NCI-H2196 treated with DMSO at 0.1 percent for 48 hours (cell line): ENCODE measurements at regions not wholly inside any gene's neighbourhood (a gene's known extent, or its start where the extent isn't known, plus 50 kb on each side); places are given as distances from the start of the nearest gene placed in this dataset.
"Not testable (repeated sequence)": the region's sequence is repeated elsewhere in the genome, so short reads cannot be mapped to it uniquely, and the experiment has no call there.

Experiments used
- DNase-seq: peaks from one replicate; lab custom pipeline; 2025; ENCODE audit not compliant: unreplicated experiment; lab: John Stamatoyannopoulos, UW

DNA sequence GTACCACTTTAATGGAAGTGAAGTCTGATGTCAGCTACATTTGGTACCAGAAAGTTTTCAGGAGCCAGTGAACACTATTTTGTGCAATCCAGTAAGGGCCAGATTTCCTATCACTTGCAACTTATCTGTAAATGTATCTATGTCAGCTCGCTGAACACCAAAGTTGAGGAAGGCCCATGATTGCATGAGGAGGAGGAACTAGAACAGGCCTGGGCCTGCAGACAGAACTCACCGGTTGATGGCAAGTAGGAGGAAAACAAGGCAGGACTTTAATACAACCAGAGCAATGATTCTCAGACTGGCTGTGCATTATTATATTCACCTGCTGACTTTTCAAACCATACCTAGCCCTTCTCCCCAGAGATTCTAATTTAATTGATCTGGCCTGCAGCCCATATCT is 540.2 kb downstream of the CETN3 start:
- no peak for DNase-seq

- no peak for DNase-seq
Measured at GRCh38 chr5:89866410-89866809, 543.1 kb downstream of the CETN3 start.

GRCh38 chr5:89864941-89865340 is 544.6 kb downstream of the CETN3 start:
- no peak for DNase-seq

GRCh38 chr5:89857790-89858189 is 551.8 kb downstream of the CETN3 start:
- no peak for DNase-seq

DNA sequence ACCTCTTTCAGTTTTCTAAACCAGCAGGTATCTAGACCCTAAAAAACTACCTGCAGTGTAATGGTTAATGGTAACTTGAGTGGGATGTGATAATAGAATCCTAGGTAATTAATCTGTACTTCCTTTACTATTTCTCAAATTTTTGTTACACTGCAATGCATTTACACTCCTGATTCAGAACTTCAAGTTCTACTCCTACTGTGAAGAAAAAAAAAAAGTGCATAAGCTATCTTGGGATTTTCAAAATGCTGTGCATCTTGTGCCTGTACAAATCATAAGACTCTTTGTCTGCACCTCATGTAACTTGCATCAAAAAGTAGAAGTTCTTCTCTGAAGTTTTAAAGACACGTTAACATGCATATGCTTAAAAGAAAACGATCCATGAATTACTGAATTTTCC is 554.1 kb downstream of the CETN3 start:
- no peak for DNase-seq

- DNase-seq, result no peak
Measured at GRCh38 chr5:89851911-89852310, 557.6 kb downstream of the CETN3 start.

GRCh38 chr5:89850513-89850865 is 559.1 kb downstream of the CETN3 start:
- DNase-seq, result no peak

- no peak for DNase-seq
Measured at GRCh38 chr5:89849830-89850512, 559.6 kb downstream of the CETN3 start.

DNA sequence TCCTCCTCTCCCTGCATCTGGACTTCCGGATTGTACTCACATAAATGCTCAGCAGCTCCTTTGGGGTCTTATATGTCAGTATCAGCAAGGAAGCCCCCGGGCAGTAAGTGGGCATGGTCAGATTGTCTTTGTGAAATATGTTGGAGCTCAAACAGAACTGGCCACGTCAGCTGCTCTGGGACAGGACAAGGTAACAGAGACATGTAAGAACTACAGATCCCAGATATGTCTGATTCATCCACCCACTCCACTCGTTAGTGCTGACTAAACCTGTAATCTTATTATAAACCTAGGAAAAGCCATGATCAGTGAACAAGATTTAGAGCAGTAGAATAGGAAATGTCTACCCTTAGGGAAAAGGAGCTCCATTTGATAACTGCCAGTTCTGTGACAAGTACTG is 561.8 kb downstream of the CETN3 start:
- DNase-seq, result no peak

DNA sequence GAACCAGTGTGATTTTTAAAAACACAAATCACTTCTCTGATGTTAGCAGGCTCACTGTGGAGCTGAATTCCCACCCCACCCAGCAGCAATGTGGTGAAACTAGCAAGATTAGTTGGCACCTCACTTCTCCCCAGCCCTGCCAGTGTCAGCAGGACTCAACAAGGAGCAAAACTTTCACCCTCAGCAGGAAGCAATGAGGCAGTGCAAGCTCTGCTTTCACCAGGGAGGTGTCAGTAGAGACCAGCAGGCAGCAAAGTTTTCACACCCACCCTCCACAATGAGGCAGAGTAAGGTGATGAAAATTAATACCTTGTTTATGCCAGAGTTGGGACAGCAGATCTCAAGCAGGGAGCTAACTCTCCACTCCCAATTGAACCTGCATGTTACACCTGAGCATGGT is 565.0 kb downstream of the CETN3 start:
- no peak for DNase-seq

DNA sequence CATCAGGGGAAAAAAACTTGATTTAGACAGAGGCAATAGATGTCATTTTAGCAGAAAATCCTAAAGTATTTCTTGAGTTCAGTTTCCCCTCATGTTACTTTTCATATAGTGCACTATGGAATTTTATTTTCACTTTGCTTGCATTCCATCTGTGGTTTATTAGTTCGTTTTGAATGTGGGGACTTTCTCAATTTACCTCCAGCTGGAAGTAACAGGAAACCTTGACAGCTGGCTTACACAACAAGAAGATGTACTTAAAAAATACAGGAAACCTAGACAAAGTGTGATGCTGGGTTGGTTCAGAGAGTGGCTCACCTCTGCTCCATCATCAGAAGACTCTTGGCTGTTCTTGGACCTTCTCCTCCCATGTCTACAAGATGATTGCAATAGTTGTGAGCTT is 567.0 kb downstream of the CETN3 start:
- DNase-seq, result no peak

DNA sequence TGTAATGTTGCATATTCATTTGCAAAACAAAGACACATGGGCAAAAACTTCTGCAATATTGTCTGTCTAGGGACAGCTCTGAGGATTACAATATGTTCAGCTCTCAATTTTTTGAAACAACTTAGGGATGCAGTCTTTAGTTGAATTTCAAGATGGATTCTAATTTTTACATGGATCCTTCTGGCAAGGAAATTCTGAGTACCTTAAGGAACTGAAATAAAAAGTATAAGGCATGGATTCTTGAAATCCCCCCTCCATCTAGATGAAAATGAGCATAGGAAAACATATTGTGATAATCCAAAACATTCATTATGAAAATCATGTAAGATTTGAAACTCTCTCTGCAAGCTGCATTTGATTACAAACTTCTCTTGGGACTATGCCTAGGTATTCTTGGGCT is 568.6 kb downstream of the CETN3 start:
- no peak for DNase-seq

DNA sequence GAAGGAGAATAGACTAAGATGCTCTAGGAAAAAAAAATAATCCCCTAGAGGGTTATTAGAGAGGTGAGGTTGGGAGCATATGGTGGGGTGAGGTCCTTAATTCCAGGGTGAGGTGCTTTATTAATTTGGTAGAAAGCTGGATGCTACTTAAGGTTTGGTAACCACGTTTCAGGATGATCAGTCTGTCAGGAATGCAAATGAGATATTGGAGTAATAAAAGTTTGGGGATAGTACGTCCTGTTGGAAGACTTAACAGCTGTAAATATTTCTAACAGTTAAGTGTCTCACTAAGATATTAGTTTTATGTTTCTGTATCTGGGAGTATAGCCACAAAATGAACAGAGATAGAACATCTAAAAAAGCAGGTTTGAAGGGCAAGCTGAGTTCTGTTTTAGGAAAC is 578.9 kb downstream of the CETN3 start:
- no peak for DNase-seq

GRCh38 chr5:89827960-89828359 is 581.6 kb downstream of the CETN3 start:
- no peak for DNase-seq

DNA sequence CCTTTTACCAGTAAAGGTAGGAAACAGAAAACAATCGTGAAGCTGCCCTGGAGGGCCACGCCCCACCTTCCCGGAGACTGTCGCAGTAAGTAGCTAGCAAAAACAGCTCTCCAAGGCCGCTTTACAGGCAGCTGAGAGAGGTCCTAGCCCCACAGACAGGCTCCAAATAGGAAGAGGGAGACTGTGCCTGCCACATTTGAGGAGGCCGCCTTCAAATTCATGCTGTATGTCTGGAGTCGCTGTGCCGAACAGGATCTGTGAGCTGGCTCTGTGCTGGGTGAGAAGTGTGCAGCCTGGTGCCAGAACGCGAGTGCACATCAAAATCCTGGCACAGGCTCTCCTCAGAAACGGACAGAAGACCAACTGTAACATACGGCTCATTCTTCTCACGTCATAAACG is 582.2 kb downstream of the CETN3 start:
- no peak for DNase-seq

DNA sequence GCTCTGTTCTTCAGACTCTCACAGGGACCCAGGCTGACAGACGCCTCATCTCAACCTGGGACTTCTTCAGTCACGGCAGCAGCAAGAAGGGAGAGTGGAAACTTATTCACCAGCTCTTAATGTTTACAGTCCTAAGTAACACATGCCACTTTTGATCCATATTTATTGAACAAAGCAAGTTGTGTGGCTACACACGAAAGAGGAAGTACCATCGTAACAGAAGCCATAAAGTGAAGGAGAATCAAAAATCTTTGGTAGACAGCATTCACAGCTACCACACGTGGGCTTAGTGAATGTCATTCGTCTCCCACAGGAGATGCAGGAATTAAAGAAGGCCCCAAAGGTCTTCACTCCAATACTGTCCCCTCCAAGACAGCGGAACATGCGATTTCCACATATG is 582.6 kb downstream of the CETN3 start:
- DNase-seq, result no peak

GRCh38 chr5:89823046-89823445 is 586.5 kb downstream of the CETN3 start:
- no peak for DNase-seq

- no peak for DNase-seq
Measured at GRCh38 chr5:89817841-89818240, 591.7 kb downstream of the CETN3 start.

DNA sequence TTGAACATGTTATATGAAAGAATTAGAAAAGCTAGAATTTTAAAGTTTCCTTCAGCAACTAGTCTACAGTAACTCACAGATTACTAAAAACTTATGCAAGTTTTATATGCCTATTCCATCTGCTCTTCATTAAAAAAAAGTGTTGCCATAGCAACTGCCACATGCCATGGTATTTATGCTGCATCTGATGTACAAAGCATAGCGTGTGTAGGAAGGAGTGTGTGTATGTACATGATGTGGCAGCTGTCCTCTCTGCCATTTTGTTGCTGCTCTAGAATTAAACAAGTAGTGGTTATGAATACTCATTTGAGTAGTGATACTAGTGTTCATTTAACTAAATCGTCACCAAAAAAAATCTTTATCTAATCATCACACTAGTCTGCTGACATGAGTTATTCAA is 593.5 kb downstream of the CETN3 start:
- no peak for DNase-seq

GRCh38 chr5:89800735-89801134 is 608.8 kb downstream of the CETN3 start:
- not testable (repeated sequence) for DNase-seq

- DNase-seq, result not testable (repeated sequence)
Measured at GRCh38 chr5:89794504-89794903, 615.1 kb downstream of the CETN3 start.

DNA sequence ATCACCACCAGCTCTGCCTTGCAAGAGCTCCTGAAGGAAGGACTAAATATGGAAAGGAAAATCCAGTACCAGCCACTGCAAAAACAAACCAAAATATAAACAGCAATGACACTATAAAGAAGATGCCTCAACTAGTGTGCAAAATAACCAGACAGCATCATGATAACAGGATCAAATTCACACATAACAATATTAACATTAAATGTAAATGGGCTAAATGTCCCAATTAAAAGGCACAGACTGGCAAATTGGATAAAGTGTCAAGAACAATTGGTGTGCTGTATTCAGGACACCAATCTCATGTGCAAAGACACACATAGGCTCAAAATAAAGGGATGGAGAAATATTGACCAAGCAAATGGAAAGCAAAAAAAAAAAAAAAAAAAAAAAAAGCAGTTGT is 629.8 kb downstream of the CETN3 start:
- not testable (repeated sequence) for DNase-seq

DNA sequence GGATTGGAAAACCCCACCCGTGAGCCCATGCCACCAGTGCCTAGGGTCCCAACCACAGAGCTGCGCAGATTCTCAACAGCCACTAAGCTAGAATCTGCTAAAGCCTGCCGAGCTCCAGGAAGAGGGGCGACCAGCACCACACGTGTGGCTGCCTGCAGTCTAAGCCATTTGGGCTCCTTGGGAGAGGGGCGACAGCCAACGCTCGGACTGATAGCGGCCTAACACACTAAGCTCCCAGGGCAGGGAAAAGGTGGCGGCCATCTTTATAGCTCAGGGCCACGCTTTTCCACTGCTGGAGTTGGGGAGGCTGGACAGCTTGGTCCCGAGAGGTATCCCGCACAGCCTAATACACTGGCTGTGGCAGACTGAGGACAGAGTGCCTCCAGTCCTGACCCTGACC is 631.8 kb downstream of the CETN3 start:
- no peak for DNase-seq

GRCh38 chr5:89769975-89770374 is 639.6 kb downstream of the CETN3 start:
- no peak for DNase-seq
